OCI-LY7 (cell line): ENCODE measurements at regions not wholly inside any gene's neighbourhood (a gene's known extent, or its start where the extent isn't known, plus 50 kb on each side); places are given as distances from the start of the nearest gene placed in this dataset.

Source experiments
- EZH2phosphoT487 ChIP-seq: fragments of 200-600 bp; sonication (generic); IDR thresholded peaks from 2 replicates; pipeline ENCODE4 v1.6.1; 2018; ENCODE audit warnings: low read depth, borderline replicate concordance, mild to moderate bottlenecking, mixed run types, antibody characterized with exemption, low read length, moderate library complexity, mixed read lengths
- TF ChIP-seq, protein P1 (sequence below): fragments of 200-600 bp; sonication (generic); conservative IDR thresholded peaks from 2 replicates; pipeline ENCODE4 v1.5.1; 2014; ENCODE audit warnings: mild to moderate bottlenecking, antibody characterized with exemption, low read length, moderate library complexity, mixed read lengths

DNA sequence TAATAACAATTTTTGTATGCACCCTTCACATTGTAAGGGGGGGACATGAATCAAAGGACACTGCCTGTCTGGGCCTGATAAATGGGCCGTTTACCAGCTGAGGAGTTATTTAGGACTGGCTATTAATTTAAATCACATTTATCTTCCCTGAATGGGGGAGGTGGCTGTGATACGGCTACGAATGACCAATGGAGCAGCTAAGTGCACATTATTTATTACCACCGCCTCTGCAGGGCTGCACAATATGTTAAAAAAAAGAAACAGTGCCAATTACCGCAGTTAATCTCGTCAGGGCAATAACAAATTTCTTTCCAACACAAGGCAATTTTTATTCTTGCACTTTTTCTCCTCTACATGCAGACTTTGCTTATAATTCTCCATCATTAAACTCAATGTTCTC is 318.4 kb downstream of the IRX2 start:
- TF ChIP-seq, protein P1, sequence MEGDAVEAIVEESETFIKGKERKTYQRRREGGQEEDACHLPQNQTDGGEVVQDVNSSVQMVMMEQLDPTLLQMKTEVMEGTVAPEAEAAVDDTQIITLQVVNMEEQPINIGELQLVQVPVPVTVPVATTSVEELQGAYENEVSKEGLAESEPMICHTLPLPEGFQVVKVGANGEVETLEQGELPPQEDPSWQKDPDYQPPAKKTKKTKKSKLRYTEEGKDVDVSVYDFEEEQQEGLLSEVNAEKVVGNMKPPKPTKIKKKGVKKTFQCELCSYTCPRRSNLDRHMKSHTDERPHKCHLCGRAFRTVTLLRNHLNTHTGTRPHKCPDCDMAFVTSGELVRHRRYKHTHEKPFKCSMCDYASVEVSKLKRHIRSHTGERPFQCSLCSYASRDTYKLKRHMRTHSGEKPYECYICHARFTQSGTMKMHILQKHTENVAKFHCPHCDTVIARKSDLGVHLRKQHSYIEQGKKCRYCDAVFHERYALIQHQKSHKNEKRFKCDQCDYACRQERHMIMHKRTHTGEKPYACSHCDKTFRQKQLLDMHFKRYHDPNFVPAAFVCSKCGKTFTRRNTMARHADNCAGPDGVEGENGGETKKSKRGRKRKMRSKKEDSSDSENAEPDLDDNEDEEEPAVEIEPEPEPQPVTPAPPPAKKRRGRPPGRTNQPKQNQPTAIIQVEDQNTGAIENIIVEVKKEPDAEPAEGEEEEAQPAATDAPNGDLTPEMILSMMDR: no peak
- TF ChIP-seq EZH2phosphoT487: no peak
